NCI-H1694 (cell line): ENCODE measurements at regions not wholly inside any gene's neighbourhood (a gene's known extent, or its start where the extent isn't known, plus 50 kb on each side); places are given as distances from the start of the nearest gene placed in this dataset.
"Not testable (repeated sequence)": the region's sequence is repeated elsewhere in the genome, so short reads cannot be mapped to it uniquely, and the experiment has no call there.

Experiments used
- DNase-seq: peaks from one replicate; lab custom pipeline; 2025; lab: John Stamatoyannopoulos, UW

- DNase-seq, result no peak
Observed at GRCh38 chr11:114938799-114939198, 260.5 kb downstream of the NXPE2 start.

- no peak for DNase-seq
Observed at GRCh38 chr11:114942207-114942606, 263.9 kb downstream of the NXPE2 start.

GRCh38 chr11:114949614-114950351, 271.5 kb downstream of the NXPE2 start:
- no peak for DNase-seq

- no peak for DNase-seq
Observed at GRCh38 chr11:114953039-114953438, 274.7 kb downstream of the NXPE2 start.

- DNase-seq, result no peak
Observed at GRCh38 chr11:114955923-114956322, 277.6 kb downstream of the NXPE2 start.

- DNase-seq, result no peak
Observed at GRCh38 chr11:114956566-114956965, 278.2 kb downstream of the NXPE2 start.

- DNase-seq, result no peak
Observed at GRCh38 chr11:114959953-114960505, 281.7 kb downstream of the NXPE2 start.

GRCh38 chr11:114960819-114961218, 282.5 kb downstream of the NXPE2 start:
- DNase-seq, result not testable (repeated sequence)

- no peak for DNase-seq
Observed at GRCh38 chr11:114964676-114965214, 286.4 kb downstream of the NXPE2 start.

GRCh38 chr11:114970927-114971645, 292.8 kb downstream of the NXPE2 start:
- no peak for DNase-seq

GRCh38 chr11:114972105-114972504, 293.8 kb downstream of the NXPE2 start:
- DNase-seq, result no peak

- no peak for DNase-seq
Observed at GRCh38 chr11:114977651-114978050, 299.3 kb downstream of the NXPE2 start.

GRCh38 chr11:114982141-114982540, 303.8 kb downstream of the NXPE2 start:
- no peak for DNase-seq

- DNase-seq, result no peak
Observed at GRCh38 chr11:114984611-114985163, 306.4 kb downstream of the NXPE2 start.

- DNase-seq, result no peak
Observed at GRCh38 chr11:114986365-114986764, 308.0 kb downstream of the NXPE2 start.

GRCh38 chr11:114987186-114987760, 308.9 kb downstream of the NXPE2 start:
- no peak for DNase-seq

- no peak for DNase-seq
Observed at GRCh38 chr11:114988644-114989043, 310.3 kb downstream of the NXPE2 start.

- no peak for DNase-seq
Observed at GRCh38 chr11:114989536-114989935, 311.2 kb downstream of the NXPE2 start.

GRCh38 chr11:115005663-115006062, 327.3 kb downstream of the NXPE2 start:
- no peak for DNase-seq

- DNase-seq, result no peak
Observed at GRCh38 chr11:115007851-115008250, 329.5 kb downstream of the NXPE2 start.

- no peak for DNase-seq
Observed at GRCh38 chr11:115008799-115009198, 330.5 kb downstream of the NXPE2 start.

GRCh38 chr11:115017529-115017928, 339.2 kb downstream of the NXPE2 start:
- no peak for DNase-seq
